Activated T-cell treated with anti-CD3 and anti-CD28 coated beads, Interleukin-2, amount 50 U/mL, for 4 hours (primary cell): ENCODE measurements at regions not wholly inside any gene's neighbourhood (a gene's known extent, or its start where the extent isn't known, plus 50 kb on each side); places are given as distances from the start of the nearest gene placed in this dataset.

Source experiments
- ATAC-seq, 2 donors: fragments of 200-7000 bp; cut with Tn5 transposase; one replicate each; pipeline ENCODE4 v1.10.0; 2021
- DNase-seq: peaks from one replicate; pipeline ENCODE4 v3.0.0-alpha.2; 2020
- H3K27me3 Mint-ChIP-seq: one replicate; pipeline ENCODE4 v1.8.0; 2021; ENCODE audit warnings: low read depth, mixed read lengths
- H3K36me3 Mint-ChIP-seq: one replicate; pipeline ENCODE4 v1.8.0; 2022; ENCODE audit warnings: mixed read lengths; ENCODE audit not compliant: insufficient read depth
- H3K4me1 Mint-ChIP-seq: one replicate; pipeline ENCODE4 v1.8.0; 2021; ENCODE audit warnings: low read depth, mixed read lengths
- H3K4me3 Mint-ChIP-seq: one replicate; pipeline ENCODE4 v1.8.0; 2021; ENCODE audit warnings: mild to moderate bottlenecking, moderate library complexity, mixed read lengths
- H3K9me3 Mint-ChIP-seq: one replicate; pipeline ENCODE4 v1.8.0; 2021; ENCODE audit warnings: mixed read lengths

DNA sequence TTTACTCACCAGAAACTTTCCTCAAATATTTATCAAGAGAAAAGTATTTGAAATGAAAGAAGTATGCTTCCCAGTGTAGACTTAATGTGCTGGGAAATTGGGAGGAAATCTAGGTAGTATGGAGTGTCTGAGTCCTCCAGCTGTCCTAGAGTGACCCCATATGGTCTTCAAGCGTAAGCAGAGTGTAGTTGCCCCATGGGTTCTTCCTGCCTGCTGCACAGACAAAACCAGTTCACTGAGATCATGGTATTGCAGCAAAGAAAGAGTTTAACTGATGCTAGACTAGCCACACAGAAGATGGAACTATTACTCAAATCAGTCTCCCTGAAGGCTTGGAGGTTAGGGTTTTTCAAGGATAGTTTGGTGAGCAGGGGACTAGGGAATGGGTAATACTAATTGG is 114.9 kb upstream of the PRLR start:
- no peaks in the 10 kb centered on the region for H3K27me3 Mint-ChIP-seq
- no peak for ATAC-seq
- no peak for DNase-seq
- no peaks in the 10 kb centered on the region for H3K36me3 Mint-ChIP-seq
- H3K9me3 Mint-ChIP-seq = peaks cover 17% of the 10 kb centered on the region
- no peaks in the 10 kb centered on the region for H3K4me1 Mint-ChIP-seq
- no peak overlapping the region for H3K4me3 Mint-ChIP-seq

DNA sequence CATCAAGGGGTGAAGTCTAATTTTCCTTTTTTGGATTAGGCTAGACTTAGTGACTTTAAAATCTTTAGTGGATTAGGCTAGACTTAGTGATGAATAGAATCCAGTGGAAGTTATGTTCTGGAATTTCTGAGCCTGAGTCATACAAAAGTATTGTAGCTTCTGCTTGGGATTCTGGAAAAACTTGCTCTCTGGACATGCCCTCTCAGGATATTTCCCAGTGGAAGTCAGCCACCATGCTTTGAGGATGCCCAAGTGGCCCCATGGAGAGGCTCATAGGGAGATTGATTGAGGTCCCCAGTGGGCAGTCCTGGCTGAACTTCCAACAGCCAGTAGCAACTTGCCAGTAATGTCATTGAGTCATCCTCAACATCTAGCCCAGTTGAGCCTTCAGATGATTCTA is 112.4 kb upstream of the PRLR start:
- no peak for DNase-seq
- no peaks in the 10 kb centered on the region for H3K27me3 Mint-ChIP-seq
- ATAC-seq = no peak
- H3K4me1 Mint-ChIP-seq = no peaks in the 10 kb centered on the region
- H3K4me3 Mint-ChIP-seq = no peak overlapping the region
- H3K9me3 Mint-ChIP-seq = peaks cover 11% of the 10 kb centered on the region
- no peaks in the 10 kb centered on the region for H3K36me3 Mint-ChIP-seq

DNA sequence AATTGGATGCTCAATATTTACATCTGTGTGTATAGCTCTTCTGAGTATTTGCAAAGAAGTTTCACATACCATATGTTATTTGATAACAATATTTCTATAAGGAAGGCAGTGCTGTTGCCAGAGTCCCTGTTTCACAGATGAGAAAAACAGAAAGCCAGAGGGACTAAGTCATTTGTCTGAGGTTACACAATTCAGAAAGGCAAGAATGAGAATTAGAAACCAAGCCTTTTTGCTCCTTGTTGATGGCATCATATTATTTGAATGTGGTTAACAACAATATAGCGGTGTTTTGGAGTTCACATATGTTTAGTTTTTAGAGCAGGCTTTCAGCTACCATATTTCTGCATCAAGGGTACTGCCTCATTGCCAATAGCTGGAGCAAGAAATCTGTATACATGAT is 110.9 kb upstream of the PRLR start:
- DNase-seq (no peak), ATAC-seq (no peak)
- H3K4me1 Mint-ChIP-seq = no peaks in the 10 kb centered on the region
- no peaks in the 10 kb centered on the region for H3K27me3 Mint-ChIP-seq
- no peak overlapping the region for H3K4me3 Mint-ChIP-seq
- peaks cover 8% of the 10 kb centered on the region for H3K9me3 Mint-ChIP-seq
- H3K36me3 Mint-ChIP-seq = no peaks in the 10 kb centered on the region

DNA sequence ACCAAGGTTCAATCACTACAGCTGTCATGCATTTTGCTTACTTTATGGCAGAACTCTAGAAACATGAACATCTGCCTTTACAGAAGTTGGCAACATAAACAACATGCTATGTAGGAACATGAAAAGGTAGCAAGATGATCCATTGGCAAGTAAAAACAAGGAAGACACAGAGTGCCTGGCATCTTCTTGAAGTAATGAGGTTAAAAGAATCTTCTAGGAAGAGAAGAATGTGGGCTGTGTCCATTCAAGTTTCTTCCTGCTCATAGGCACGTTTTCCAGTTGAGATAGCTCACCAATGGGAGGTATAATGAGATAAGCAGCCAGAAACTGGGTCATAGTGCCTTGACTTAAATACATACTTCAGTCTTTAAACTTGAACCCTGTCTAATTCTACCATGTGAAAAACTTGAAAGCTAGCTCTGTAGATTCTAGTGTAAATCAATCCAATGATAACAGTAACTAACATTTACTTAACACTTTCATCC is 109.4 kb upstream of the PRLR start:
- no peak for DNase-seq
- Mint-ChIP-seq H3K27me3 (no peaks in the 10 kb centered on the region), H3K36me3 (no peaks in the 10 kb centered on the region), H3K4me1 (no peaks in the 10 kb centered on the region), H3K4me3 (no peak overlapping the region), H3K9me3 (peaks cover 3% of the 10 kb centered on the region)
- no peak for ATAC-seq

DNA sequence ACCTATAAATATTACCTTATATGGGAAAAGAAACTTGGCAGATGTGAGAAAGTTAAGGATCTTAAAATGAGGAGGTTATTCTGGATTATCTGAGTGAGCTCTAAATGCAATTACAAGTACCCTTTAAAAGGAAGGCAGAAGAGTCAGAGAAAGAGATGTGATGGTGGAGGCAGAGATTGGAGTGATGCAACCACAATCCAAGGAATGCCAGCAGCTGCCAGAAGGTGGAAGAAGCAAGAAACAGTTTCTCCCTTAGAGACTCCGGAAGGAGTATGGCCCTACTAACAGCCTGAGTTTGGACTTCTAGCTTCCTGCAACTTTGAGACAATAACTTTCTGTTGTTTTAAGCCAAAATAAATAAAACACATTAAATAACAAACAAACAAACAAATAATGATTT is 108.7 kb upstream of the PRLR start:
- Mint-ChIP-seq H3K27me3 (no peaks in the 10 kb centered on the region), H3K4me3 (no peak overlapping the region), H3K9me3 (peaks cover 3% of the 10 kb centered on the region), H3K36me3 (no peaks in the 10 kb centered on the region), H3K4me1 (no peaks in the 10 kb centered on the region)
- DNase-seq (no peak), ATAC-seq (no peak)

DNA sequence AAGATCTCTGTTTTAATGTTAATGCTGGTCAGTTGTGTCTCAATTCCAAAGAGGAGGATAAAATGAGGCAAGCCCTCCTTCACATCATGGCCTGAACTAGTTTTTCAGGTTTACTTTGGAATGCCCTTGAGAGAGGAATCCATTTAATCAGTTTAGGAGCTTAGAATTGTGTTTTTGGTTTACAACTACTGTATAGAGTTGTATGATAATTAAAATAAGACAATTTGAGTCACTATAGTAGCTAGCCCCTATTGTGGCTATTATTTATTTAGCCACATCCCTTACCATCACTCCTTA is 107.8 kb upstream of the PRLR start:
- no peaks in the 10 kb centered on the region for H3K4me1 Mint-ChIP-seq
- H3K27me3 Mint-ChIP-seq = no peaks in the 10 kb centered on the region
- no peaks in the 10 kb centered on the region for H3K36me3 Mint-ChIP-seq
- no peak for ATAC-seq
- H3K4me3 Mint-ChIP-seq = no peak overlapping the region
- DNase-seq = no peak
- H3K9me3 Mint-ChIP-seq = peaks cover 3% of the 10 kb centered on the region

DNA sequence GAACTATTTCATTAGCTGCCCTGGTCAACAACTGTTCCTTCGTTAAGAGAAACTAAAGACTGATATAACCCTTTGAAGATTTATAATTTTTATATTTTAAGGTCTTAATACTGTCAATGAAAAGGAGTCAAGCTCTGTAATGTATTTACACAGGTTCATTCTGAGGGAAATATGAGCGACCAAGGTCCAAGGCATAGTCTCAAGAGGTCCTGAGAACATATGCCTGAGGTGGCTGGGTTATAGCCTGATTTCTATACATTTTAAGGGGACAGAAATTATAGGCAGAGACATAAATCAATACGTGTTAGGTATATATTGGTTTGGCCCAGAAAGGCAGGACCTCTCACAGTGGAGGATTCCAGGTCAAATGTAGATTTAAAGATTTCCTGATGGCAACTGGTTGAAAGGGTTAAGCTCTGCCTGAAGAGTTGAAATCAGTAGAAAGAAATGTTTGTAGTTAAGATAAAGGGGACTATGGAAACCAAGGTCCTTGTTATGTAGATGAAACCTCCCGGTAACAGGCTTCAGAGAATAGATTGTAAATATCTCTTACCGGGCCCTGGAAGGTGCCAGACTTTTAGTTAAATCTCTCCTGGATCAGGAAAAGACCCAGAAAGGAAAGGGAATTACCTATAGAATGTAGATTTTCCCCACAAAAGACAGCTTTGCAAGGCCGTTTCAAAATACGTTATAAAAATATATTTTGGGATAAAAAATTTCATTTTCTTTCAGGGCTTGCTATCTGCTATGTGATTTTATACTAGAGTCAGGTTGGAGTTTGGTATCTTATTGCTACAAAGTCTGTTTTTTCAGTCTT is 107.3 kb upstream of the PRLR start:
- peaks cover 3% of the 10 kb centered on the region for H3K9me3 Mint-ChIP-seq
- ATAC-seq = no peak
- DNase-seq = no peak
- no peak overlapping the region for H3K4me3 Mint-ChIP-seq
- H3K36me3 Mint-ChIP-seq = no peaks in the 10 kb centered on the region
- no peaks in the 10 kb centered on the region for H3K27me3 Mint-ChIP-seq
- no peaks in the 10 kb centered on the region for H3K4me1 Mint-ChIP-seq

DNA sequence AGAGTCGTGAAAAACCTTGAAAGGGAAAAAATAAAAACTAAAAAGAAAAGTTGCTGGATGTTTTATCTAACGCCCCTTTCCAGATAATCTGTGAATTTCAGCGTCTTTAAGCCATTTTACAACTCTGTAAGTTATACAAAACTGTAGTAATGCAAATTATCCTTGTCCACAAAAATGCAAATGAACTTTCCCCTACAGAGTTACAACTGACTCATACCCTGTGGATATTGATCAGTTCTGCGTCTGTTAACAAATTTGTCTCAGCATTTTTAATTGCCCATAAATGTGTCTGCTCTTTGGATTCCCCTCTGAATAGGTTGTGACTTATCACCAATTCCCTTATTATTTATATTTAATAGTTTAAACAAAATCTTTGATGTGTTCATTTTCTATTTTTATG is 105.9 kb upstream of the PRLR start:
- Mint-ChIP-seq H3K9me3 (peaks cover 3% of the 10 kb centered on the region), H3K27me3 (no peaks in the 10 kb centered on the region), H3K4me3 (no peak overlapping the region), H3K4me1 (no peaks in the 10 kb centered on the region), H3K36me3 (no peaks in the 10 kb centered on the region)
- ATAC-seq (no peak), DNase-seq (no peak)

DNA sequence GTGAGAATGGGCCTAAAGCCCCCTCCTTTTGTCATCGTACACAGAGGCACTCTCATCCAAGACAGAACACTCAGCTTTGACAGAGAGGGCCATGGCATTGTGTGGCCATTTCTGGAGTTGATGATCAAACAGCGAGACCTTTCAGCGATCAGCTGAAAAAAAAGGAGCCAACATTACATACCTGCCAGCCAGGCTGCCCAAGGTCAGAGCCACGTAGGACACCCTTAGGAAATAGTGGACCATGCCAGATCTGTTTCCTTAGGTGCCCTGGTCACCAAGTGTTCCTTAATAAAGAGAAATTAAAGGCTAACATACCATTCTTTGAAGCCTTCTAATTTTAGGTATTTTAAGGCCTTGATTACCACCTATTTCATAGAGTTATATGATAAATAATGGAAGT is 105.5 kb upstream of the PRLR start:
- no peak for DNase-seq
- H3K9me3 Mint-ChIP-seq = peaks cover 3% of the 10 kb centered on the region
- H3K27me3 Mint-ChIP-seq = no peaks in the 10 kb centered on the region
- H3K4me1 Mint-ChIP-seq = no peaks in the 10 kb centered on the region
- no peak overlapping the region for H3K4me3 Mint-ChIP-seq
- no peaks in the 10 kb centered on the region for H3K36me3 Mint-ChIP-seq
- no peak for ATAC-seq

DNA sequence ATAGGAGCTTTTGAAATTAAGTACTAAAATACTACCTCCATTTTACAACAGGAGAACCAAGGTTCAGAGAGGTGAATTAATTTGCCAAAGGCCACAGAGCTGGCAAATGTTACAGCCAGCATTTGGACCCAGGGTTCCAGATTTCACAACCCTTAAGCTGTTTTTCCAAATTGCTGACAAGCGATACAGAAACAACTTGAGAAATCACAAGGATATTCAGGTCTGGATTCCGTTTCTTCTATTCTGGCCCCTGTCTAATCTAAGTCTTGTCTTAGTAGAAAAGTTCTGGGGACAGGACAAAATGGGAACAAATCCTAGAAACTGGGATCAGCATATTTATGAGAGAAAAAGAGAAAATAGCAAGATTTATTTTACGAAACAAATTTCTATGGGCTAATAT is 103.1 kb upstream of the PRLR start:
- Mint-ChIP-seq H3K36me3 (no peaks in the 10 kb centered on the region), H3K9me3 (peaks cover 3% of the 10 kb centered on the region), H3K27me3 (no peaks in the 10 kb centered on the region), H3K4me1 (no peaks in the 10 kb centered on the region), H3K4me3 (no peak overlapping the region)
- ATAC-seq (no peak), DNase-seq (no peak)

DNA sequence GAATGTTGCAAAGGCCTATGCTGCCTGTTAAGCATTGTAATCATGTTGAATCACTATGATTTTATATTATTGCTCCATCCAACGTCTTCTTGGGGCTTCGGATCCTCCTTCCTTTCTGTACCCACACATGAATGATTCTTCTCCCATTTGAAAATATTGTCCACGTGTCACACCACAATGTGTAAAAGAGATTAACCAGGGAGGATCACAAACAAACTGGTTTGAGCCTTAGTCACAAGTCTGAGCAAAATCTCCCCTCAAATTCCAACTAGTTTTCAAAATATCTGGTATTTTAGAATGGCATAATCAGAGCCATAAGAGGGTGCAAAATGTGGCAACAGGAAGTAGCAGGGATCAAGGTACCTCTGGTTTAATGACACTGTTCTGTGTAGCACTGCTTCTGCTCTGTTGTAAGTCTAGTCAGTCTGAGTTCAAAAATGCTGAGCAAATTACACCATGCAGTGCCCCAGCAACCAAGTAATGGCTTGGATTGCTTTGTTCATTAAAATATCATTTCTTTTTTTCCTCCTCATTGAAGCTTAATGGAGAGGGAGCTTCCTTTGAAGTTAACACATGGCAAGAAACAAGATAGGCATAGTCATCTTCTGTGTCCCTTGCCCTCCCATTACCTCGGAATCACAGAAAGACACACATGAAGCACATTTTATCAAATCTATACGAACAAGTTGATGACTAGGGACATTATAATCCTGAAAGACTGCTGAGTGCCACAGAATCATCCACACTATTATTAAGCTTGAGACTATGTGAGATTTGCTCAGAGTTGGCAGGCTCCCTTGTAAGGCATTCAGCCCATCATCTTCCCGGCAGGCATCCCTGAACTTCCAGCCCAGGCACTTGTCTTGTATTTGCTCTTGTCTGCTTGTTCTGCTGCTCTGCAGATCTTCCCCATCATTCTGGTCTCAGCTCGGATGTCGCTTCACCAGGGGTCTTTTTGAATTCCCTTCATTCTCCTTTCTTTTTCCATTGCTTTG is 102.0 kb upstream of the PRLR start:
- no peaks in the 10 kb centered on the region for H3K36me3 Mint-ChIP-seq
- no peaks in the 10 kb centered on the region for H3K9me3 Mint-ChIP-seq
- H3K27me3 Mint-ChIP-seq = no peaks in the 10 kb centered on the region
- H3K4me1 Mint-ChIP-seq = no peaks in the 10 kb centered on the region
- H3K4me3 Mint-ChIP-seq = no peak overlapping the region
- DNase-seq (no peak), ATAC-seq (no peak)

DNA sequence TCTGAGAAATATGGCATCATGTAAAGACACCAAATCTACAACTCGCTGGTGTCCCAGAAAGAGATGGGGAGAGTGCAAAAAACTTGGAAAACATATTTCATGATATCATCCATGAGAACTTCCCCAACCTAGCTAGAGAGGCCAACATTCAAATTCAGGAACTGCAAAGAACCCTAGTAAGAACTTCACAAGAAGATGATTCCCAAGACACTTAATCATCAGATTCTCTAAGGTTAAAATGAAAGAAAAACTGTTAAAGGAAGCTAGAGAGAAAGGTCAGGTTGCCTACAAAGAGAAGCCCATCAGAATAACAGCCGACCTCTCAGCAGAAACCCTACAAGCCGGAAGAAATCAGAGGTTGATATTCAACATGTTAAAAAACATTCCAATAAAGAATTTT is 95.5 kb upstream of the PRLR start:
- DNase-seq (no peak), ATAC-seq (no peak)
- Mint-ChIP-seq H3K4me3 (no peak overlapping the region), H3K9me3 (no peaks in the 10 kb centered on the region), H3K27me3 (peaks cover 3% of the 10 kb centered on the region), H3K36me3 (no peaks in the 10 kb centered on the region), H3K4me1 (no peaks in the 10 kb centered on the region)

DNA sequence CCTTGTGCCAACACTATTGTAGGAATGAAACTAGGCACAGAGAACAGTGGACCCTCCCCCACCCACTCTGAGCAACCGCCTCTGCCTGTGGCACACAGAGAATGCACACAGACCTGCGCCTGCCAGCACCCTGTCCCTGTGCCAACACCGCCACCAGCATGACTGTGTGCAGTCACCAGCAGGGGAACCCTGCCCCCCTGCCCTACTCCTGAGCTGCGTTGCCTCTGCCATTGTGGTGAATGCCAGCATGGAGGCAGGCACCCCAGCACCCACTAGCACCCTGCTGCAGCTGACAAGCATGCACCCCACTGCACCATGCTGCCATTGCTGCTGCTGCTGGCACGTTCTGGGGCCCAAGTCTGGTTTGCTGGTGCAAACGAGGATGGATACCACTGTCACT is 94.4 kb upstream of the PRLR start:
- ATAC-seq = no peak
- no peak overlapping the region for H3K4me3 Mint-ChIP-seq
- H3K4me1 Mint-ChIP-seq = peaks cover 6% of the 10 kb centered on the region
- H3K27me3 Mint-ChIP-seq = peaks cover 3% of the 10 kb centered on the region
- no peak for DNase-seq
- H3K9me3 Mint-ChIP-seq = no peaks in the 10 kb centered on the region
- H3K36me3 Mint-ChIP-seq = no peaks in the 10 kb centered on the region

DNA sequence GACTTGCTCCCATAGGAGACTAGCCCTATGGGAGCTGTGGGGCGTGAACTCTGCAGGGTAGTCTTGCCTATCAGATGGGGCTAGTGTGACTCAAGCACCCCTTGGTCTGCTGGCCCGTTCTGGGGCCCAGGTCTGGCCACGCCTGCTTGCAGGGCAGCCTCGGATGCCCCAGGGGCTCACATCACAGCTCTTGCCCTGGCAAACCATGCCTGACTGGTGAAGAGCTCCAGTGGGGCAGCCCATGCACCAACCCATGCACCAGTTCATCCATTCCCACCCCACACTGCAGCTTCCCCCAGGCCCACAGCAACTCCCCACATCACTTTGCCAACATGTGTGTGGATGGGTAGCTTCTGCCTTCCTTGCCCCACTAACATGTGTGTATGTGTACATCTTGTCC is 93.9 kb upstream of the PRLR start:
- ATAC-seq (no peak), DNase-seq (no peak)
- peaks cover 3% of the 10 kb centered on the region for H3K27me3 Mint-ChIP-seq
- peaks cover 8% of the 10 kb centered on the region for H3K4me1 Mint-ChIP-seq
- H3K9me3 Mint-ChIP-seq = no peaks in the 10 kb centered on the region
- no peak overlapping the region for H3K4me3 Mint-ChIP-seq
- no peaks in the 10 kb centered on the region for H3K36me3 Mint-ChIP-seq

DNA sequence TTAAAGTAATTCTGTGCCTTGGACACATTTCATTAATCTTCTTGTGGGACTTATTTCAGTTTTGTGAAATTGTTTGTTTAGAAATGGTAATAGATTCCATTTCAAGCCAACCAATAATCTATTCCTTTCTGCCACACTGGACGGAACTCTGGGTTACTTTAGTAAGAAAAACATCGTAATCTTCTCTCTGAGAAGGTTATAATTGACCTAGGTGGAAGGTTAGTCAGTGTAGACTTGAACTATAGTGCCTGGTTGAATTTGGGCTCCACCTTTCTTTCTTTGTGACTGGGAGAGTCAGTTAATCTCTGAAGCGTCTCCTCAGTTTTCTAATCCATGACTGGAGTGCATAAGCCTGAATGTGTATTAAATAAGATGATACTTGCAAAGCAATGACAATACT is 89.7 kb upstream of the PRLR start:
- peak; percentile 31 to 36 for ATAC-seq
- DNase-seq = no peak
- H3K36me3 Mint-ChIP-seq = no peaks in the 10 kb centered on the region
- peaks cover 8% of the 10 kb centered on the region for H3K4me1 Mint-ChIP-seq
- no peaks in the 10 kb centered on the region for H3K27me3 Mint-ChIP-seq
- no peak overlapping the region for H3K4me3 Mint-ChIP-seq
- no peaks in the 10 kb centered on the region for H3K9me3 Mint-ChIP-seq
